Calu3 (cell line): ENCODE measurements at regions not wholly inside any gene's neighbourhood (a gene's known extent, or its start where the extent isn't known, plus 50 kb on each side); places are given as distances from the start of the nearest gene placed in this dataset.

ENCODE experiments used
- BruUV-seq: library from RNA; stranded (reverse); fragments of 400-500 nt; replicated peaks from 2 replicates; lab custom pipeline; 2021; lab: Mats Ljungman, UMichigan
- CTCF ChIA-PET: fragments of 300-600 bp; sonication (Branson Sonifier 250); formaldehyde crosslinking; loops from one replicate; lab custom pipeline; 2022; ENCODE audit warnings: antibody characterized with exemption; lab: Charles Lee
- DNase-seq: peaks from one replicate; pipeline ENCODE4 v3.0.0; 2022
- H3K27ac Mint-ChIP-seq: one replicate; pipeline ENCODE4 v1.8.0; 2022; ENCODE audit warnings: mixed read lengths; ENCODE audit not compliant: unreplicated experiment
- H3K27me3 Mint-ChIP-seq: one replicate; pipeline ENCODE4 v1.8.0; 2022; ENCODE audit warnings: mixed read lengths; ENCODE audit not compliant: unreplicated experiment
- H3K36me3 Mint-ChIP-seq: one replicate; pipeline ENCODE4 v1.8.0; 2022; ENCODE audit warnings: mild to moderate bottlenecking, moderate library complexity, mixed read lengths; ENCODE audit not compliant: insufficient read depth, unreplicated experiment
- H3K4me1 Mint-ChIP-seq: one replicate; pipeline ENCODE4 v1.8.0; 2022; ENCODE audit warnings: mild to moderate bottlenecking, low read depth, mixed read lengths; ENCODE audit not compliant: unreplicated experiment
- H3K4me3 Mint-ChIP-seq: one replicate; pipeline ENCODE4 v1.8.0; 2022; ENCODE audit warnings: mild to moderate bottlenecking, low read depth, moderate library complexity, mixed read lengths; ENCODE audit not compliant: unreplicated experiment
- H3K9me3 Mint-ChIP-seq: one replicate; pipeline ENCODE4 v1.8.0; 2022; ENCODE audit warnings: low read depth, mixed read lengths; ENCODE audit not compliant: unreplicated experiment
- intact Hi-C: fragments of 100-400 bp; cut with micrococcal nuclease; formaldehyde crosslinking; loops from one replicate; pipeline ENCODE4 v1.10.0; 2022; ENCODE audit not compliant: unreplicated experiment
- TF ChIP-seq, protein P1 (sequence below): fragments of 200-600 bp; IDR thresholded peaks from one replicate; pipeline ENCODE4 v1.8.0; 2022; ENCODE audit warnings: antibody characterized with exemption; ENCODE audit not compliant: unreplicated experiment

DNA sequence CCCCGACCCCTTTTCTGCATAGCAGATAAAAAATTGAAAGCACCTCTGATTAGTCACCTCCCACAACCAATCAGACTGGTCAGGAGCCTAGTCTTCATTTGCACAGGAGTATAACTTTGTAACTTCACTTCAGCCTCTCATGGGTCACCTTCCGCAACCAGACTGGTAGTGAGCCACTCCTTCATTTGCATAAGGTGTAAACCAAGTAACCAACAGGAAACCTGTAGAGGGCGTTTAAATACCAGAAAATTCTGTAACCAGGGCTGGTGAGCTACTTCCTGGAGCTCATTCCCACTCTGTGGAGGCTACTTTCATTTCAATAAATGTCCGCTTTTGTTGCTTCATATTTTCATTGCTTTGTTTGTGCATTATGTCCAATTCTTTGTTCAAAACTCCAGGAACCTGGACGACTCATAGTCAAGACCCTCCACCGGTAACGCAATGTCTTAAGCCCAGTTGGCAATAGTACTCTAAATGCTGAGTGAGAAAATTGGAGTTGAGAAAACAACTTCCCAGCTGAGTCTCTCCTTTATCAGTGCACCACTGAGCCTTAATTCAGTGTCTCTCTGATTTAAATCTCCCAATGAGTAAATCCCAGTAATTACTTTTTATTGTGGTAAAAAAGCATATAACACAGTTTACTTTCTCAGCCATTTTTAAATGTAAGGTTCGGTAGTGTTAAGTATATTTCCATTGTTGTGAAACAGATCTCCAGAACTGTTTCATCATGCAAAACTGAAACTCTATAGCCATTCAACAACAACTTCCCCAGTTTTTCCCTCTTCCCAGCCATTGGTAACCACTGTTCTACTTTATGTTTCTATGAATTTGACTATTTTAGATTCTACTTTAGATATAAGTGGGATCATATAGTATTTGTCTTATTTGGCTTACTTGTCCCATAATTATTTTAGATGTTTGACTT is 392.7 kb upstream of the SLC8A1 start:
- no peak overlapping the region for H3K27ac Mint-ChIP-seq
- no peaks in the 10 kb centered on the region for H3K27me3 Mint-ChIP-seq
- CTCF ChIA-PET = interaction anchor here (1.0 kb wide), 1 partner anchor 555 kb away, joined by 4 read pairs; no protein-coding TSS in a partner anchor
- no peaks in the 10 kb centered on the region for H3K36me3 Mint-ChIP-seq
- no peak for DNase-seq
- TF ChIP-seq, protein P1, sequence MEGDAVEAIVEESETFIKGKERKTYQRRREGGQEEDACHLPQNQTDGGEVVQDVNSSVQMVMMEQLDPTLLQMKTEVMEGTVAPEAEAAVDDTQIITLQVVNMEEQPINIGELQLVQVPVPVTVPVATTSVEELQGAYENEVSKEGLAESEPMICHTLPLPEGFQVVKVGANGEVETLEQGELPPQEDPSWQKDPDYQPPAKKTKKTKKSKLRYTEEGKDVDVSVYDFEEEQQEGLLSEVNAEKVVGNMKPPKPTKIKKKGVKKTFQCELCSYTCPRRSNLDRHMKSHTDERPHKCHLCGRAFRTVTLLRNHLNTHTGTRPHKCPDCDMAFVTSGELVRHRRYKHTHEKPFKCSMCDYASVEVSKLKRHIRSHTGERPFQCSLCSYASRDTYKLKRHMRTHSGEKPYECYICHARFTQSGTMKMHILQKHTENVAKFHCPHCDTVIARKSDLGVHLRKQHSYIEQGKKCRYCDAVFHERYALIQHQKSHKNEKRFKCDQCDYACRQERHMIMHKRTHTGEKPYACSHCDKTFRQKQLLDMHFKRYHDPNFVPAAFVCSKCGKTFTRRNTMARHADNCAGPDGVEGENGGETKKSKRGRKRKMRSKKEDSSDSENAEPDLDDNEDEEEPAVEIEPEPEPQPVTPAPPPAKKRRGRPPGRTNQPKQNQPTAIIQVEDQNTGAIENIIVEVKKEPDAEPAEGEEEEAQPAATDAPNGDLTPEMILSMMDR = no peak
- peaks cover 5% of the 10 kb centered on the region for H3K9me3 Mint-ChIP-seq
- intact Hi-C loops = loop anchor here (5.0 kb wide), 1 partner anchor 558 kb away; no protein-coding TSS in a partner anchor
- H3K4me1 Mint-ChIP-seq = no peaks in the 10 kb centered on the region
- no TSS peak for BruUV-seq
- no peak overlapping the region for H3K4me3 Mint-ChIP-seq

DNA sequence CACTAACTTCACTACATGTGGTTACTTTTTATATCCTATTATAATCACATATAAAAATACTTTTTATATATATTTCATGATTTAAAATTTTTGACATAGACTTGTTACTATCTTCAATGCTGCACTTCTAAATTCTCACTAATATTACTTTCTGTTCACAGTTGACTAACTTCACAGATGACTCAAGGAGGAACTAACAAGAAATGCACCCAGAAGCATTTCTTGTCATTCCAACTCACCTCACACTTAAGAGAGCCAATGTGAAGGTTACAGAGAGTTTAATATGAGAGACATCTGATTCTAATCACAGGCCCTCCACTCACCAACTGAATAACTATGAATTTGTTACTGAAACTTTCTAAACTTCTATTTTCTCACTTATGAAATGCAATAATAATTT is 399.8 kb upstream of the SLC8A1 start:
- H3K4me3 Mint-ChIP-seq = no peak overlapping the region
- CTCF ChIA-PET = no interaction called here

DNA sequence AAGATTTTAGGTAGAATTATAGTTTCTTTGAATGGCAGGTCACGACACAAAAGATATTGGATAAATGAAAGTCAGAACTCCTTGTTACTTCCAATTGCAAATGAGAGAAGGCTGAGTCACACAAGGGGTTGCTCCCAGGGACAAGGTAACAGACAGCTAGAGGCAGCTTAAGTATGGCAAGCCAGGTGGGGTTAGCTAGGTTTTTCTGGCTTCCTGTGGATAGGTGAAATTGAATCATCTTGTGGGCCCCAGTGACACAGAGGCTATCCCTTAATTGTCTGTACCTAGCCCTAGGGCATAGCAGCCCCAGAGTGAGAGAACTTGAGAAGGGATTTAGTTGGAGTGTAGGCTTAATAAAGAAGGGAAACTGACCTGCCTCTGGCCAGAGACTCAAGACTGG is 407.7 kb upstream of the SLC8A1 start:
- CTCF ChIA-PET = no interaction called here
- Mint-ChIP-seq H3K27me3 (no peaks in the 10 kb centered on the region), H3K27ac (no peak overlapping the region), H3K9me3 (no peaks in the 10 kb centered on the region), H3K4me1 (no peaks in the 10 kb centered on the region), H3K4me3 (no peak overlapping the region), H3K36me3 (no peaks in the 10 kb centered on the region)
- BruUV-seq = no TSS peak
- TF ChIP-seq, protein P1 = no peak
- intact Hi-C loops = no loop called here
- DNase-seq = no peak

More for the DNA sequence above, 399.8 kb upstream of the SLC8A1 start:
- Mint-ChIP-seq H3K9me3 (peaks cover 9% of the 10 kb centered on the region), H3K4me1 (no peaks in the 10 kb centered on the region), H3K27ac (no peak overlapping the region), H3K27me3 (no peaks in the 10 kb centered on the region), H3K36me3 (no peaks in the 10 kb centered on the region)
- DNase-seq = no peak
- intact Hi-C loops = no loop called here
- BruUV-seq = no TSS peak
- TF ChIP-seq, protein P1 = no peak

DNA sequence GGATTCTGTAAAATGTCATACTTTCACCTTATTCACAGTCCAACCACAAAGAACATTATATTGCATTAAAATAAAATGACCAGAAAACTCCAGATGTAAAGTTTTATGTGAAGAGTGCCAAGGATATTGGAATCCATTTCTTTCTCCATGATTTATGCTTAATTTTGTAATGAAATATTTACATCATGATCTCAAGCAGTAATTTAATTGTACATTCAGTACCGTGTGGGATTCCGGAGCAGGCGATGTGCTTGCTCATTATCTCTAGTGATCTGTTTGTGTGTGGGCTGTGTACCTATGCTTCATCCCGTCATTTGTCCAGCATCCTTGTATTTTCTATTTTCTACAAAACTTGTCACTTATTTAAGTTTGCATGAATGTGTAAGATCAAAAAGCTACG is 415.9 kb upstream of the SLC8A1 start:
- Mint-ChIP-seq H3K27ac (no peak overlapping the region), H3K4me1 (no peaks in the 10 kb centered on the region), H3K4me3 (no peak overlapping the region), H3K27me3 (no peaks in the 10 kb centered on the region), H3K36me3 (no peaks in the 10 kb centered on the region), H3K9me3 (no peaks in the 10 kb centered on the region)
- intact Hi-C loops = no loop called here
- TF ChIP-seq, protein P1 = no peak
- CTCF ChIA-PET = no interaction called here
- BruUV-seq = no TSS peak
- no peak for DNase-seq
